HG03354 (cell line): ENCODE measurements at regions not wholly inside any gene's neighbourhood (a gene's known extent, or its start where the extent isn't known, plus 50 kb on each side); places are given as distances from the start of the nearest gene placed in this dataset.

Experiments
- ATAC-seq: cut with Tn5 transposase; IDR thresholded peaks from one replicate; pipeline ENCODE4 v1.9.1; 2021; ENCODE audit warnings: mild to moderate bottlenecking; ENCODE audit not compliant: unreplicated experiment, poor library complexity, severe bottlenecking

DNA sequence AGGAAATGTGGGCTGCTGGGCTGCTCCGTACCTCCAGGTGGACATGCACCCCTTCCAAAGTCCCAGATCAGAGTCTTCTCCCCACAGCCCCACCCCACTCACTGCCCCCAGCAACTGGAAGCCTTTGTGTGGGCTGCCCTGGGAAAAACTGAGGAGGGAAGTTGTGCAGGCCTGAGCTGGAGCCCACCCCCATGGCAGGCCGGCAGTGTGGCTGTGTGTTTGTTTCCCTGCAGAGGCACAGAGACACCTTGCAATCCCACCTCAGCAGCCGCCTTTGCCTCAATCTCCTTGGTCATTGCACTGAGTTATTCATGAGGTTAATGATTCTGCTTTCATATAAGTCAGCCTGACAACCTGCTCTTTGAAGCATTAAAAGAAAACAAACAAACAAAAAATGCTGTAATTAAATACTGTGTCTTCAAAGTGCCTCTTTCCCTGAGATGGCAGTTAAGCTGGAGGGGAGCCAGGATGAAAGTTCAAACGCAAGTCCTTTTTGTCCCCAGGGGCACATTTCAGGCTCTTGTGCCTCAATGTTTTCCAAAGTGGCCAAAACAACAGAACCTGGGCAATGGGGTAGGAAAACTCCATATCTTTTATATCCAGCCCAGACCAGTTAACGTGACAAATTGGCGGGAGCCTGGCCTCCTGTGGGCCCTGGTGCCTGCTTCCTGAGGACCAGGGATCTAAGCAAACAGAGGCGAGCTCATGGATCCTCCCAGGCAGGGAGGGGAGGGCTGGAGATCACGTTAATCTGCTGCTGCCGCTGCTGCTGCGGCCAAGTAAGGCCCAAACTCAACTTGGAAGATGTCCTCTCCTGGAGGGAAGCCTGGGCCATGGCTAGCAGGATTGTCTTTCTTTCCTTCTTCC, 51.9 kb upstream of the TSPAN11 start:
- ATAC-seq, result no peak

DNA sequence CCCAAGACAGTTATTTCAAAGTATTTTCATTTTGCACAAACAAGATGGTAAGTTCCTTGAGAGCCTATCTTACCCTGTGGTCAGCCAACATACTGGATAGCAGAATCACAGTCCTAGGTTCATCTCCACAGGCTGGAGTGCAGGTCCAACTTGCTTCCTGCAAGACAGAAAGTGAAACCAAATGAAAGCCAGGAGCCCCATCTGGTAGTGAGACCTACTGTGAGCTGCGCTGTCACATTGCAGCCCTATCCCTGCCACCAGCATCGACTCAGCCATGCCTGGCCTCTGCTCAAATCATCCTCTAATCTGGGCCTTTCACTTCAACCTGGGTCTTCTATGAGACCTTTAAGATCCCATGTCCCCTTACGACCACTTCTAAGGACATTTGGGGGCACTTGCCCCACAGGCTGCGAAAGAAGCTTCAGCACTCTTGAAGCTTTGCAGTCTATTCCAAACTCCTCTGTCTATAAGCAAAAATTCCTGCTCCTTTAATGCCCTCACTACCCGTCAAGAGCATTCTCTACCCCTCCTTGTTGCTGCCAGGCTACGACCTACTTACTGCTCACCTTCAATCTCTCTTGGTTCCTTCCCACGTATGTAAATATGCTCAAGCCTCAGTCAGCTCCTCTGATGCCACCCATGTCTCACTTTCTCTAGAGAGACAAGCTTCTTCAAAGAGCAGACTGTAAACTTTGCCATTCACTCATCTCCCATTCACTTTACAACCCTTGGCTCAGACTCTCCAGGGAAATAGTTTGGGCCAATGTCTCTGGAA, 55.9 kb upstream of the TSPAN11 start:
- no peak for ATAC-seq

DNA sequence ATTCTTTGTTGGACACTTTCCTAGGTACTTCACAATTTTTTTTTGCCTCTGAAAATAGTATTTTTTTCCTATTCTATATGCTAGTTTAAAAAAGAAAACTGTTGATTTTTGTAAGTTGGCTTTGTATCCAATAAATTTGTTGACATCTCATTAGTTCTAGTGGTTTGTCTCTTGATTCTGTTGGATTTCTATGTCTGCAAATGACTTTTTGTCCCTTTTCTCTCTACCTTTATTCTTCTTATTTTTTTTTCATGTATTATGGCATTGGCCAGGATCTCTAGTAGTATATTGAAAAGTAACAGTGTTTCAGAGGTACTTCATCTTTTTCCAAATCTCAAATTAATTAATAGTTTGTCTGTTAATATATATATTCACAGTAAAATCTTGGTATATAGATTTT, 59.1 kb upstream of the TSPAN11 start:
- ATAC-seq, result no peak

DNA sequence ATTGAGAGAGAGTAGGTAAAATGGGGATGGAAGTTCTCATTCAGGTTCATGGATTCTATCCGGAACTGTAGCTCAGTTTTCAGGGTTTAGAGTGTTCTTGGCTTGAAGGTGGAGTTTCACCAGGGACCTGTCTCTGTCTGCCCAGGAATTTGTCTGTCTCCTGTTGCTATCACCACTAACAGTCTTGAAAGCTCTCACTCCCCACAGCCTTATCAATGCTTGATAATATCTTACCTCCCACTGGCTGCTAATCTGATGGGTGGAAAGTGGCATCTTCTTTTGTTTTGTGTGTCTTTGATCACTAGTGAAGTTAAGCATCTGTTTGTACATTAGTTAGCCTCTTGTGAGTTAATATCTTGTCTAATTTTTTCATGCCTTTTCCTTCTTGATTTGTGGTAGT, 60.3 kb upstream of the TSPAN11 start:
- no peak for ATAC-seq

DNA sequence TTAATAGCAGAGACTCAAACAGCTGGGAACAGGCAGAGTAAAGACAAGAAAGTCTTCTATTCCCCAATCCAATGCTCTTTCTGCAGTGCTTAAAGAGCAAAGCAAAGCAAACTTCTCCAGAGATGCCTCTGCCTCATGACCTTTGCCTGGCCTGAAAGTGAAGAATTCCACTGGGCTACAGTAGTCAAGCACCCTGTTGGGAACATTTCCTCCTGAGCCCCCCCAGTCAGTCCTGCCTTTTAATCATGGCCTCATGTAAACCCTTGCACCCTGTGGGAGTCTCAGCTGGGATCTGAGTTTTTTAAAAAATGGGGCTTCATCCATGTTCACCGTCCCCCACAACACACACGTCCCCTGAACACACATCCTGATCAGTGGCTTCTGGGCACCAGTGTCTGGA, 62.7 kb upstream of the TSPAN11 start:
- ATAC-seq, result no peak

DNA sequence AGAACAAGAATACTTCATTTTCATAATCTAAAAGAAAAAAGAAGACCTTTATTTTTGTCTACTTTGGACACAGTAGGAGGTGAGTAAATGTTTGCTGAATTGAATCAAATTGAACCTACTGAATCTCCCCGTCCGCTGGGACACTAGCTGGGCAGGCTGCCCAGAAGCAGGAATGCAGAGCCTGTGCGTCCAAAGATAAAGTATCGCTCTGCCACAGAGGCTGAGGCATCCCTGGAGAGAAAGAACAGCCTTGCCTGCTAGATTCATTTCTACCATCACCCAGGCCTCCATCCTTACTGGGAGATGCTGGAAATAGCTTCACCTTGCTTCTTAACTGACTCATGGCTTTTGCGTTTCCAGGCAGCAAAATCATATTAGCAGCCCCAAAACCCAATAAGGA, 64.1 kb upstream of the TSPAN11 start:
- no peak for ATAC-seq

DNA sequence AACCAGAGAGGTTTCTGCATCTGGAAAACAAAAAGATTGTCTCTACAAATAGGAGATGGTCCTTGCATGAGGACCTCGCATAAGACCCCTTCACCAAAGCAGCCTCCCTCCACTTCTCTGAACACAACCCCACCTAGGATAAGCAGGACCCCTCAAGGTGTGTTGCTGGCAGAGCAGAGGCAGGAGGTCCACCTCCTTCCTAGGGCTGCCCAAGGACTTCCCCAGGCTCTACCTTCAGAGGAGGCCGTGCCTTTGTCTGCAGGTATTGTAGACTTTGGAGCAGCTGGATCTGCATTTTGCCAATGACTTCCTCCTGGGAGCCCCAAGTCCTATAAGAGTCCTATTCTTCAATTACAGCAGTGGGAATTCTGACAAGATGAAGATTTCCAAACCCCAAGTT, 67.3 kb upstream of the TSPAN11 start:
- no peak for ATAC-seq

DNA sequence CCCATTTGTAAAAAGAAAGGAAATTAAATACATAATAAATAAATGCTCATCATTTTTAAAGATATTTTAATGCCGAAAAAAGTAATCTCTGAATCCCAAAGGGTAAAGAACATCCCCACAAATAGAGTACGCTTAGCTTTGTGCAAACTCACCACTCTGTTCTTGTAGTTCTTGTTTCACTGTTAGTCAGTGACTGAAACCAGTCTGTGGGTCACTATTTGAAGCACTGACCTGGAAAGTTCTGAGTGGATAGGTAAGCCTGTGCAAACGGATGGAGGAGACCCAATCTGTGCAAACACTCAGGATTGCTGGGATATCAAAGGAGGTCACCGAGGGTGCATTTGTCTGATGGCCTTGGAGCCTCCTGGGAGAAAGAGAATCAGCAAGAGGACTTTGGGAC, 68.1 kb upstream of the TSPAN11 start:
- ATAC-seq, result no peak

DNA sequence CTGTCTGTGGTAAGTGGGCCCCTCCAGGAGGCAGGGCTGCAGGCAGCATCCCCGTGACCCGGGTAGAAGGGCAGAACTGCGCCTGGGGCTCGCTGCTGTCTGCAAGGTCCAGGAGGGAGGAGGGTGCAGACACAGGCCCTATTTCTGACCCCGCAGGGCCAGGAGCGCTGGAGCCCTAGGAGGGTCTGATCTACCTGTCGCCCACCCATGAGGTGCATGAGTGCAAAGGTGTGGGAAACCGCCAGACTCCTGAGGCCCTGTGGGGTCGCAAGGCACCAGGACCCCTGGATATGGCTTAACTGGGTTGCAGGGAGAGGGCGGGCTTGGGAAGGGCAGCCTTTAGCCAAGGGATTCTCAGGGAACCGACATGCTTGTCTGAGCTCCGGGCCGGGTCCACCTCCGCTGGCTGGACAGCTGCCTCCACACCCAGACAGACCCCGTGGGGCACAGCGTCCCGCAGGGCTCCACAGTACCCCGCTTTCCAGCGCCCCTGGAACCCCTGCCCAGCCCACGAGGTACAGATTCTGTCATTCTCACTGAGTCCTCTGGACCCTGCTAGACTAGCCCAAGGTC, 72.9 kb upstream of the TSPAN11 start:
- no peak for ATAC-seq

DNA sequence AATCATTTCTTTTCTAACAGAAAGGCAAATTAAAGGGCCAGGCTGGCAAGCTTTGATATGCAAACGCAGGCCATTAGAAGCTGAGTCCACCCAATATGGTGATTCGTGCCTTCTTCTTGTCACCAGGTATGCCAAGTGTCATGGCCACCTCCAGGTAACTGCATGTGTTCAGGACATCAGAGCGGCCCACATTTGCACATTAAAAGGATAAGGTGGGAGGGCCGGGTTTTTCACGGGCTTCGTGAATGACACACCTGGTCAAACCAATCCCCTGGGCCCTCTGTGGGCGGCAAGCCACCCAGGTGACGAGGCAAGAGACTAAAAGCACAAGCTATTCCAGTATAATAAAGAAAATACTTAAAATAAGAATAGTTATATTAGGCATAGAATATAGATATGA, 75.9 kb upstream of the TSPAN11 start:
- ATAC-seq, result no peak

DNA sequence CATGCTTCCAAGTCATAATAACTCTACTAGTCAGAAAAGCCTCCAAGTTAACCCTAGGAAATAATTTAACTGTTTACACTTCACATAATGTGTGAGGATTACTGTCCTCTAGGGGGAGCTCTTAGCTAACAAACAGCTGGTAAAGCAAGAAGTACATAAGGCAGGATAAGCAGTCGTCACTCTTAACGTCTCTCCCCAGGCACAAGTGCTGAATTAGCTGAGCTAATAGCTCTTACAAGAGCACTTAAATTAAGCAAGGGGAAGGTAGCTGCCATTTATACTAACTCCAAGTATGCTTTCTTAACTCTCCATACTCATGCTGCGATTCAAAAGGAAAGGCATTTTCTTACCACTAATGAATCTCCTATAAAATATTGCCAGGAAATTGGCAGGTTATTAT, 79.3 kb upstream of the TSPAN11 start:
- ATAC-seq, result no peak

DNA sequence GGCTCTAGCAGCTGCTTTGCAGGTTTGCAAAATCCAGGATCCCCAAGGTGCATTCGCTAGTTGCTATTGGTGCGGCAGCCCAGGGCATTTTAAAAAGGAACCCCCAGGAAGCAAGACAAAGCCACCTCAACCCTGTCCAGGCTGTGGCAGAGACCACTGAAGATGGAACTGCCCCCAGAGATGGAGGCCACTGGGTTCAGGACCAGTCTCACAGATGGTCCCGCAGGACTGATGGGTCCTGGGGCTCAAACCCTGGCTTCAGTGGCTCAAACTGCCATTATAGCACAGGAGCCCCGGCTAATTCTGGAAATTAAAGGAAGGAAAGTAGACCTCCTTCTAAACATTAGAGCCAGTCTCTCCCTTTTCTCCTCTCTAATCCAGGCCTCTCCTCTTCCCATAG, 79.8 kb upstream of the TSPAN11 start:
- ATAC-seq, result no peak

DNA sequence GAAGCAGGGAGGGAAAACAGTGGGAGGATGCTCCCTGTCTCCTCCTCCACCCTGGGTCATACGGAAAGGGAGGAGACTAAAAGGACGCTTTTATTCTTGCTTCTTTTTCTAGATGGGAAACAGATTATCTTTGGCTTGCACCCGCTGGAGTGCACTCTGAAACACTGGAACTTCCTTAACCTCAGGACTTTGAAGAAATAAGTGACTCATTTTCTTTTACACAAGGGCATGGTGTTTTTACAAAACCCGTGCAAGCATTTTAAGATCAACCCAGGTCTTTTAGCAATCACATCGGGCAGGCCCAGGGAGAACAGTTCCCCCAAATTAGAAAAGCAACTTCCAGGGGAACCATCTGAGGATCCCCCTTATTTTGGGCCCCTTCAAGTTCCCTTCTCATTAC, 80.9 kb upstream of the TSPAN11 start:
- no peak for ATAC-seq

DNA sequence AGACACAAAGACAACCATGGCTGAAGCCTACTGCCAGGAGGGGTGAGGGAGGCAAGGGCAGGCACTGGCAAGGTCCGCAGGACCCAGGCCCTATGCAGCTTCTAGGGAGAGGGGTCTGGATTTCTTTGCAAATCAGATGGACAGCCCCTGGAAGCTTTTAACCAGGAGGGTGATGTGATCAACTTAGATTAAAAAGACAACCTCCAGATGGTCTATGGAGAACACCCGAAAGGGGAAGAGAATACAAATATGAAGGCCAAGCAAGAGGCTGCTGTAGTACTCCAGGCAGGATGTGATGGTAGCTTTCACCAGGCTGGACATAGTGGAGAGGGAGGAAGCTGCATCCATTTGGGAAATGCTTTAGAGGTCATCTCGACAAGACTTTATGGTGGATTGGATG, 83.3 kb upstream of the TSPAN11 start:
- ATAC-seq, result no peak

DNA sequence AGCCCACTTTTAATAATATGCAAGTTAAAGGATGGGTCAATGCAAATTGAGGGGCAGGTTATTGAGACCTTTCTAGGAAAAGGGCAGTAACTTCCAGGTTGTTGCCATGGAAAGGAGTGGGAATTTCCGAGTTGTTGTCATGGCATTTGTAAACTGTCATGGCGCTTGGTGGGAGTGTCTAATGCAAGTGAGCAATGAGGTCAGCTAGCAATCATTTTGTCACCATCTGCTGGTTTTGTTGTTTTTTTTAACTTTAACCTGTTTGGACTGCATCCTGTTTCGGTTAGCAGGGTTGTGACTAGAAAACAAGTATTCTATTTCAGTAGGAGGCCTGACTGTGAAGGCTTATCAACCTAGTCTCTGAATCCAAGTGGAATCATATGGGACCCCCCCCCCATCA, 85.8 kb upstream of the TSPAN11 start:
- ATAC-seq, result no peak

DNA sequence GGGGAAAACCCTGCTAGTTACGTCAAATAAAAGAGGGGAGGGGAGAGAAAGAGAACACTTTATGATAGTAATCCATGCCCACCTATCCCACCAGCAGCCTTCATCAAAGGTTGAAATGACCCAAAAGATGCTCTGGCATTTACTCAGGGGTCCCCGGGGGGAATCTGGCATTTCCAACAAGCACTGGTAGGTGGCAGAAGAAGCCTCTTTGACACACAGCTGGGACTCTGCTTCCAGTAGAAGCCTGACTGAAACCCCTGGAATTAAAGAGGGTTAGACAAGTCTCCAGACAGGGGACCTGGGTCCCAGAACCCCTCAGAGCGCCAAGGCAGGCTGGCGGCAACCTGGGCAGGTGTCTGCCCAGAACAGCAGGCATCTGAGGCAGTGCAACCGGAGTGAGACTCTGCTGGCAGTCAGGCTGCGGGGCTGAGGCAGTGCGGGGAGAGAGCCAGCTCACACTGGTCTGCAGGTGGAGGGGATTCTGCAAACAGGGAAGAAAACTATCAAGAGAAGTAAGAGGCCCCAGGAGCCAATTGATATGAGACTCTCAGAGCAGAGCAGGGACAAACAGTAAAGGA, 85.0 kb upstream of the CAPRIN2 start:
- ATAC-seq, result no peak

DNA sequence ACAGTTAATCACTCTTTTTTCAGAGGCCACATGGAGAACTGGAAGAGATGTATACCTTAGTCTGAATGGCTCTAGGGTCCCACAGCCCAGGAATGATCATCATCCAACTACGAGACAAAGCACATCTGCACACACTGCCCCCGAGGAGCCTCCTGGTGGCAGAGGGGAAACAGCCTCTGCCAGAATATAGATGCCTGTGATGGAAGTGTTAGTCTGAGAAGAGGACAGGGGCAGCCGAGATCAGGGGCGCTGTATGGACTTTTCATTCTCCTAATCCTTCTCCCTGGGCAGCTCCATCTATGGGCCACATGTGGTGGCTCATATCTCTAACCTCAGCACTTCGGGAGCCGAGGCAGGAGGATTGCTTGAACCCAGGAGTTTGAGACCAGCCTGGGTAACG, 82.8 kb upstream of the CAPRIN2 start:
- ATAC-seq, result no peak

DNA sequence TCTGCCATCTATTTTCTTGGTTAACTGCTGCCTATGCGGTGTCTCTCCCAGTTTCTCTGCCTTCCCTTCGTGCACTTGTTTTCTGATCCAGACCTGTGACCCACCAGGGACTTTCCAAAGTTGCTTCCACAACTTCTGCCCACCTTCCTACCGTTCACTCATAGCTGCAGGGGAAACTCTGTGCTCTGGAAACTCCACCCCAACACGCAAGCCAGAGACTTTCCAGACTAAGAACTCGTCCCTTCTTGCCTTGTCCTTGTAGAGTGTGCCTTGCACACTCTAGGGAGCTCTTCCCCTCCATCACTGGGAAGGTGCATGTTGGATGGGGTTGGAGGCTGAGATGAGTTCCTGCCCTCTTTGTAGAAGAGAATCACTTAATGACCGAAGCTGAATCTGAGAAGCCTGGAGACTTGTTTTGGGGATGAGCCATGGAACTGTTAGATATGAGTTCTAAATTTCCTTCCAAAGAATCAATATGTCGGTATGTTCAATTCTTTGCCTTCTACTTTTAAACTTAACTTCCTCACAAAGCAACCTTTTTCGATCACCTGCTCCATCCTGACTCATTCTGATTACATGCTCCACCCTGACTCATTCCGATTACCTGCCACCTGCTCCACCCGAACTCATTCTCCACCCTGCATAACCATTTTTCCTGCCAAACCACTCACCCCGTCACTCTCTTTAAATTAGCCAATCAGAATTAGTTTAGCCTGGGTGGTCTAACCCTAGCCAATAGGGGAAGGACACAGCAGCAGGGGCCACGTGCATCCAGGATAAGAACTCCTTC, 82.1 kb upstream of the CAPRIN2 start:
- no peak for ATAC-seq

DNA sequence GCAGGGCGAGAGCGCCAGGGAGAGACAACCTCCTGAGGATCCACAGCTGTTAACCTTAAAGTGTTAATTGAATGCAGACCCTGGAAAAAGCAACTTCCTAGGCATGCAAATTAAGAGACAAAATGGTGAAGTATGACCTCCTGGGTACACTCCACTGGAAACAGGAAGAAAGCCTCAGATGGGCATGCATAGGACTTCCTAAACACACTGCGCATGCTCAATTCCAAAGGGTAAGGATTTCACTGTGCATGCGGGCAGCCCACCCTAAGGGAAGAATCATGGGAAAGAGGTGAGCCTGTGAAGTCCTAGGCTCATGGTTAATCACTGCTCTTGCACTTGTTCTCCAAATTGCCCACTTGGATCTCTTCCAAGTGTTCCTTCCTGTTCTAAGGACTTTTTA, 80.5 kb upstream of the CAPRIN2 start:
- no peak for ATAC-seq

DNA sequence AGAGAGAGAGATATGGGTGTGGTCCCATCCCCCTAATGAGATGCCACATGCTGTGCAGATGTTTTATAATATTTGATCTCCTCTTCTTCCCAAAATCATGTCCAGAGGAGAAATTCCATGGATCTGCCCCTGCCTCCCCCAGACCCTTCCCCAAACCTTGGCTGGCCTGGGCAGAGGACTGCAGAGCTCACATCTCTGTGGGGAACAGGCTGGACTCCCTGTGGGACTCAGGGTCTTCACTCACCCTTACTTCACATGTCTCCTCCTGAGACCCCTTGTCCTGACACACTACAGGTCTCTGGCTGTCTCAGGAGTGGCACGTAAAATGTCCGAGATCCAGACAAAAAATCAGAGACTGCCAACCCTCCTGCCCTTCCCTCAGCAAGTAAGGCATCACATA, 76.0 kb upstream of the CAPRIN2 start:
- ATAC-seq, result no peak
